ENCODE measurements at regions not wholly inside any gene's neighbourhood (a gene's known extent, or its start where the extent isn't known, plus 50 kb on each side); places are given as distances from the start of the nearest gene placed in this dataset.

DNA sequence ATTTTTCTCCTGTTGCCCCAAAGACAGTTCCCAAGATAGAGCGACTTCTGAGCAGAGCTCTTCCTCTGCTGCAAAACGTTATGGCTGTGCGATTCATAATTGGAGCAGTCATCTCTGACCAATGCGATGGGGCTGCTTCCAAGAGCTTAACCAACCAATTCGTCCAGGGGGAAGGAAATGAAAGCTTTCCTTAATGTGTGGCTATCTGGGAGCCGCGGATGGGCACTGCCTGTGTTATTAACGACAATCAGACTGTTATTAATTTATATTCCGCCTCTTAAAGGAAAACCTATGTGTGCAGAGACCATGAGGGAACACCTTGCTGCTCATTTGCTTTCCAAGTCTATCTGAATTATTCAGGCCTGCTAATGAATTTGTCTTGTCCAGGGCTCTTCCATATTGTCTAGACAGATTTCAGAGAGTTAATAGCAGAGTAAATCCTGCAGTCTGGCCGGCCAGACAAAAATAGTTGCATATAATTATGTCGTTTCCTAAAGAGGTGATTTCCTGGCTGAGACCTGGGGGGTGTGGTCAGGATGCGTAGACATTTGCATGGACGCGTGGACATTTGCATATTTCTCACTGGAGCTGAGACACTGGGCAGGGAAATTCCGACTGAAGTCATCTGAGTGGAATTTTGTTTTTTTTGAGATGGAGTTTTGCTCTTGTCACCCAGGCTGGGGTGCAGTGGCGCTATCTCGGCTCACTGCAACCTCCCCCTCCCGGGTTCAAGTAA, 135.4 kb downstream of the HMX1 start:
- no peak for ATAC-seq (ENCODE audit: low FRiP score in 2 of 2)

DNA sequence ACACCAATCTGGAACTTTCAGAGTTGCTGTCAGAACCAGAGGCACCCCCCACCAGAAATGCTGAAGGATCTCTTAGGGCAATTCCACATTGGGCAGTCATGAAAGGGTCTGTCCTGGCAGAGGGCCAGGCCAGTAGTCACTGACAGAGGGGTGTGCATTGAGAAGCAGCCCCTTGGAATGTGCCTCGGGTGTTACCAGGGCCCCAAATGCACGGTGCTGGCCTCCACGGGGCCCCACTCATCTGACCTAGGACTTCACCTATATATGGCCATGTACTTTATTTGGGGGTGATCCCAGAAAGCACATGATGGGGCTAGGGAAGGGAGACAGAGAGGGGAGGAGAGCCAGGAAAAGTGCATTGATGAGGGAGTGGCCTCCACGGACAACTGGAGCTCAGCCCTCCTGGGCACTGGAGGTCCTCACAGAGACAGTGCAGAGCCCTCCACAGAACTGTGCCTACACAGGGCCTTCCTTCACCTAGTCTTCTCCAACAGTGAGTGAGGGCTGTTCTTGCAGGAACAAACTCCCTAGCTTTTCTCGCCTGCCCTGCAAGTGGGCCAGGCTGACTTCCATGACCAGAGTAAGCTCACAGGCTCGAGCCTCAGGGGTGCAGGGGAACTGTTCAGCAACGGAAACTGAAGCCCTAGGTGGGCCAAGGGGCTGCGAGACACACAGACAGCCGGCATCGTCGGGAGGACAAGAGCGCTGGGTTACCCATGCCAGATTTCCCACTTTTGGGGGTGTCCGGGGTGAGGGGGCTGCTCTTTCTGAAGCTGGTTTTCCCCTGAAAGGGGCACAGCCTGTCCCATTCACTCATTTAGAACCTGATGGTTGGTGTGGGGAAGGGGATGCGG, 136.2 kb downstream of the HMX1 start:
- no peaks in the 10 kb centered on the region for H3K27me3 ChIP-seq
- TF ChIP-seq EP300 (IDR thresholded peaks at IDR 0.05): no peak
- no peak for TF ChIP-seq CTCF (IDR thresholded peaks at IDR 0.05)
- no peak for TF ChIP-seq POLR2AphosphoS5 (IDR thresholded peaks at IDR 0.05)
- no peak for TF ChIP-seq POLR2A (IDR thresholded peaks at IDR 0.05)
- no peaks in the 10 kb centered on the region for H3K36me3 ChIP-seq
- H3K4me1 ChIP-seq: no peaks in the 10 kb centered on the region
- no peaks in the 10 kb centered on the region for H3K9me3 ChIP-seq
- WGBS, 2 donors: 77 to 80% methylated on average over 8 to 14 of the region's 14 CpGs
- no peak overlapping the region for H3K27ac ChIP-seq
- H3K4me3 ChIP-seq: no peak overlapping the region
- no peak for ATAC-seq (ENCODE audit: low FRiP score in 2 of 2)
- DNase-seq: no peak

More for the DNA sequence above, 135.4 kb downstream of the HMX1 start:
- Histone ChIP-seq H3K9me3 (no peaks in the 10 kb centered on the region), H3K27me3 (no peaks in the 10 kb centered on the region), H3K4me3 (no peak overlapping the region), H3K4me1 (no peaks in the 10 kb centered on the region), H3K27ac (no peak overlapping the region), H3K36me3 (no peaks in the 10 kb centered on the region)
- 65 to 70% methylated on average over 18 of the region's 18 CpGs for WGBS, 2 donors
- no peak for TF ChIP-seq POLR2AphosphoS5 (IDR thresholded peaks at IDR 0.05)
- TF ChIP-seq EP300 (IDR thresholded peaks at IDR 0.05): no peak
- no peak for TF ChIP-seq CTCF (IDR thresholded peaks at IDR 0.05)
- no peak for TF ChIP-seq POLR2A (IDR thresholded peaks at IDR 0.05)
- no peak for DNase-seq

GRCh38 chr4:8732681-8733243, 138.9 kb downstream of the HMX1 start:
- 86 to 94% methylated on average over 3 to 5 of the region's 5 CpGs for WGBS, 2 donors
- no peak for ATAC-seq (ENCODE audit: low FRiP score in 2 of 2)
- Histone ChIP-seq H3K4me1 (no peaks in the 10 kb centered on the region), H3K27me3 (no peaks in the 10 kb centered on the region), H3K4me3 (no peak overlapping the region), H3K27ac (no peak overlapping the region), H3K36me3 (no peaks in the 10 kb centered on the region), H3K9me3 (no peaks in the 10 kb centered on the region)
- no peak for TF ChIP-seq CTCF (IDR thresholded peaks at IDR 0.05)
- no peak for TF ChIP-seq POLR2A (IDR thresholded peaks at IDR 0.05)
- no peak for TF ChIP-seq EP300 (IDR thresholded peaks at IDR 0.05)
- TF ChIP-seq POLR2AphosphoS5 (IDR thresholded peaks at IDR 0.05): no peak
- DNase-seq: no peak

- Histone ChIP-seq H3K27ac (no peak overlapping the region), H3K4me1 (no peaks in the 10 kb centered on the region), H3K4me3 (no peak overlapping the region), H3K36me3 (no peaks in the 10 kb centered on the region), H3K27me3 (no peaks in the 10 kb centered on the region), H3K9me3 (no peaks in the 10 kb centered on the region)
- no peak for TF ChIP-seq CTCF (IDR thresholded peaks at IDR 0.05)
- no peak for TF ChIP-seq POLR2AphosphoS5 (IDR thresholded peaks at IDR 0.05)
- TF ChIP-seq EP300 (IDR thresholded peaks at IDR 0.05): no peak
- TF ChIP-seq POLR2A (IDR thresholded peaks at IDR 0.05): no peak
- DNase-seq (no peak), ATAC-seq (ENCODE audit: low FRiP score in 2 of 2) (no peak)
- WGBS, 2 donors: 66 to 81% methylated on average over 9 to 10 of the region's 10 CpGs
Observed at GRCh38 chr4:8732092-8732491, 139.5 kb downstream of the CPZ start.

Measured in upper lobe of left lung (tissue), 6 donors.